PC-9 (cell line): ENCODE measurements at regions not wholly inside any gene's neighbourhood (a gene's known extent, or its start where the extent isn't known, plus 50 kb on each side); places are given as distances from the start of the nearest gene placed in this dataset.

Source experiments
- BruUV-seq: library from RNA; stranded (reverse); fragments of 400-500 nt; replicated peaks from 2 replicates; lab custom pipeline; 2021; lab: Mats Ljungman, UMichigan
- CTCF ChIA-PET: fragments of 300-600 bp; sonication (Branson Sonifier 250); formaldehyde crosslinking; loops from one replicate; lab custom pipeline; 2022; ENCODE audit warnings: antibody characterized with exemption; lab: Charles Lee
- POLR2A ChIA-PET: fragments of 300-600 bp; sonication (Branson Sonifier 250); formaldehyde crosslinking; loops from one replicate; lab custom pipeline; 2022; ENCODE audit warnings: antibody characterized with exemption; ENCODE audit not compliant: unreplicated experiment; lab: Charles Lee
- DNase-seq, 2 experiments: peaks; one replicate each; pipeline versions ENCODE4 v3.0.0 to v3.0.0-alpha.2; 2015 to 2022; ENCODE audit warnings: mixed read lengths in 1 of 2
- H2AFZ ChIP-seq: fragments of 200-600 bp; sonication (generic); 2 replicates; pipeline ENCODE4 v1.8.1; 2017; ENCODE audit warnings: antibody characterized with exemption
- H3F3A ChIP-seq: fragments of 200-600 bp; sonication (generic); 2 replicates; pipeline ENCODE4 v1.8.1; 2017; ENCODE audit warnings: antibody characterized with exemption, mild to moderate bottlenecking, low read depth; ENCODE audit not compliant: insufficient read depth
- H3K27ac ChIP-seq: fragments of 200-600 bp; sonication (generic); 2 replicates; pipeline ENCODE4 v1.6.1; 2016; ENCODE audit warnings: mixed run types
- H3K27me3 ChIP-seq: fragments of 200-600 bp; sonication (generic); 2 replicates; pipeline ENCODE4 v1.6.1; 2016; ENCODE audit warnings: low read depth, mixed run types; ENCODE audit not compliant: insufficient read depth
- H3K36me3 ChIP-seq: fragments of 200-600 bp; sonication (generic); 2 replicates; pipeline ENCODE4 v1.6.1; 2016; ENCODE audit warnings: low read depth, mixed run types
- H3K4me1 ChIP-seq: fragments of 200-600 bp; sonication (generic); replicated peaks from 2 replicates; pipeline ENCODE4 v1.6.1; 2016; ENCODE audit warnings: mixed run types; ENCODE audit not compliant: insufficient read depth
- H3K4me2 ChIP-seq: fragments of 200-600 bp; sonication (generic); 2 replicates; pipeline ENCODE4 v1.6.1; 2017; ENCODE audit warnings: mixed run types
- H3K4me3 ChIP-seq: fragments of 200-600 bp; sonication (generic); 2 replicates; pipeline ENCODE4 v1.6.1; 2016; ENCODE audit warnings: mixed run types
- H3K79me2 ChIP-seq: fragments of 200-600 bp; sonication (generic); 2 replicates; pipeline ENCODE4 v1.6.1; 2017; ENCODE audit warnings: low read depth, mixed run types
- H3K9me2 ChIP-seq: fragments of 200-600 bp; sonication (generic); 2 replicates; pipeline ENCODE4 v1.8.1; 2017; ENCODE audit warnings: mild to moderate bottlenecking; ENCODE audit not compliant: insufficient read depth
- H3K9me3 ChIP-seq: fragments of 200-600 bp; sonication (generic); 2 replicates; pipeline ENCODE4 v1.8.1; 2016; ENCODE audit warnings: low read depth; ENCODE audit not compliant: insufficient read depth
- H4K20me1 ChIP-seq: fragments of 200-600 bp; sonication (generic); 2 replicates; pipeline ENCODE4 v1.8.1; 2017; ENCODE audit not compliant: insufficient read depth
- CTCF ChIP-seq: fragments of 200-600 bp; sonication (generic); conservative IDR thresholded peaks from 2 replicates; pipeline ENCODE4 v1.6.1; 2017; ENCODE audit warnings: mixed run types, antibody characterized with exemption, mild to moderate bottlenecking, moderate library complexity
- EZH2 ChIP-seq: fragments of 200-600 bp; sonication (generic); IDR thresholded peaks from 2 replicates; pipeline ENCODE4 v1.8.0; 2017; ENCODE audit warnings: antibody characterized with exemption, low read depth
- intact Hi-C: fragments of 100-400 bp; cut with micrococcal nuclease; formaldehyde crosslinking; loops from one replicate; pipeline ENCODE4 v1.10.0; 2022; ENCODE audit not compliant: unreplicated experiment

DNA sequence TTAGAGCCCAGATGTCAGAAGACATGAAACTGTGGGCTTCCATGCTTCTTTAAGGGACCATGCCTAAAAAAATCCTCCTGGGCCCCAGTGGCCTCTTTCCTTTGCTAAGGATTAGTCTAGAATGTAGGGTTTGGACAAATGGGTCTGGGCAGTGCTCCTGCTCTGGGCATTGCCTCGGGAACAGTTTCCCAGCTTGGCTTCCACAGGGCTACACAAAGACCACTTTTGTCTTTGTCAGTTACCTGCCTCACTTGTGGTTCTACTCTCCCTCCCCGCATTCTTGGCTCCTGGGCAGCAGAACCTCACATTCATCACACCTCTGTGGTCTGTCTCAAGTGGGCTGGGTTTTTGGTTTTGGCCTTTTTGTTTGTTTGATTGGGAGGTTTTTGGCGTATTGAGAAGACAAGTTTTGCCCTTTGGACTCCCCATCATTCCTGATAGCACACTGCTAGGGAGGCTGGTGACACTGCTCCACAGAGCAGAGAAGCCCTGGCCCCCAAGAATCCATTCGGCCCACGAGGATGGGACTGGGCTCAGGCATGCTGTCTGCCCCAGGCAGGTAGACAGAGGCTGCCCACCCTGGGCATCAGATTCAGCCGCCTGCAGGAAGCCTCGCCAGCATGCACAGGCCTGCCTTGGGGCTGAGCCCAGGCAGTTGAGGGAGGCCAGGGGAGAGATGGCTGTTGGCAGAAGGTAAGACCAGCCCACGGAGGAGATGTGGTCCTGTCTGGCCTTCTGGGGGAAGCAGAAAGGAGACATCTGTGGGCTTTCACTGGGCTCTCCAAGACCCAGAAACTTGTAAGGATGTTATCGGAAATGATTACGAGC, 343.7 kb downstream of the WDR11 start:
- H3K36me3 ChIP-seq: no peaks in the 10 kb centered on the region
- TF ChIP-seq EZH2: no peak
- TF ChIP-seq CTCF: no peak
- no peak for DNase-seq
- no peaks in the 10 kb centered on the region for H3K4me1 ChIP-seq
- no TSS peak for BruUV-seq
- H2AFZ ChIP-seq: no peak overlapping the region
- H3F3A ChIP-seq: no peaks in the 10 kb centered on the region
- CTCF ChIA-PET: no interaction called here
- POLR2A ChIA-PET: no interaction called here
- no peaks in the 10 kb centered on the region for H3K9me3 ChIP-seq
- H3K27ac ChIP-seq: no peak overlapping the region
- no peaks in the 10 kb centered on the region for H3K27me3 ChIP-seq
- no peak overlapping the region for H3K4me2 ChIP-seq
- no peaks in the 10 kb centered on the region for H3K9me2 ChIP-seq
- intact Hi-C loops: no loop called here
- no peaks in the 10 kb centered on the region for H4K20me1 ChIP-seq
- H3K79me2 ChIP-seq: no peaks in the 10 kb centered on the region
- no peak overlapping the region for H3K4me3 ChIP-seq

GRCh38 chr10:121195524-121195910, 344.4 kb downstream of the WDR11 start:
- intact Hi-C loops: no loop called here
- no TSS peak for BruUV-seq
- no peaks in the 10 kb centered on the region for H3K27me3 ChIP-seq
- H3K27ac ChIP-seq: no peak overlapping the region
- H3K4me1 ChIP-seq: no peaks in the 10 kb centered on the region
- no peaks in the 10 kb centered on the region for H3K9me2 ChIP-seq
- CTCF ChIA-PET: no interaction called here
- no peak overlapping the region for H3K4me2 ChIP-seq
- H3K4me3 ChIP-seq: no peak overlapping the region
- H4K20me1 ChIP-seq: no peaks in the 10 kb centered on the region
- no peak for DNase-seq
- H3F3A ChIP-seq: no peaks in the 10 kb centered on the region
- H3K79me2 ChIP-seq: no peaks in the 10 kb centered on the region
- H2AFZ ChIP-seq: no peak overlapping the region
- no peaks in the 10 kb centered on the region for H3K36me3 ChIP-seq
- no peaks in the 10 kb centered on the region for H3K9me3 ChIP-seq
- POLR2A ChIA-PET: no interaction called here
- TF ChIP-seq CTCF: no peak
- no peak for TF ChIP-seq EZH2

DNA sequence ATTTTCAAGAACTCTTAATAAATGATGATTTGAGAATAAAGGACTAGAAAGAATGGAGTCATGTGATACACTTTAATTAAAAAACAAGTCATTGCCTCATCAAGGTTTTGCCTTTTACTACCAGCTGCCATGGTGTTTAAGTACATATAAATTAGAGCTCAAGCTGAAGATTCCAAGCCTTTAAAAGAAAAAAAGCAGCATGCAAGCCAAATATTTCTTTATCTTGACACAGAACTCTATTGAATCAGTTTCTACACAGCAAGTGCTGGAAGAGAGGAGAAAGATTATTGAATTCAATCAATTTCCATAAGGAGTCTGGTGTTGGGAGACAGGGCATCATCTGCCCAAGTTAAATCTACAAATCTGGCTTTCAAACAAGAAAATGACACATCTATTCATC, 347.9 kb downstream of the WDR11 start:
- POLR2A ChIA-PET: no interaction called here
- Histone ChIP-seq H3K4me1 (no peaks in the 10 kb centered on the region), H3K4me3 (no peak overlapping the region), H3K36me3 (no peaks in the 10 kb centered on the region), H4K20me1 (no peaks in the 10 kb centered on the region), H3K27ac (no peak overlapping the region), H3K4me2 (no peak overlapping the region), H3K27me3 (no peaks in the 10 kb centered on the region), H2AFZ (no peak overlapping the region), H3K9me3 (no peaks in the 10 kb centered on the region), H3K9me2 (no peaks in the 10 kb centered on the region), H3F3A (no peaks in the 10 kb centered on the region), H3K79me2 (no peaks in the 10 kb centered on the region)
- intact Hi-C loops: no loop called here
- CTCF ChIA-PET: no interaction called here
- no TSS peak for BruUV-seq
- DNase-seq: no peak
- TF ChIP-seq CTCF: no peak
- TF ChIP-seq EZH2: no peak
